ENCODE measurements at regions not wholly inside any gene's neighbourhood (a gene's known extent, or its start where the extent isn't known, plus 50 kb on each side); places are given as distances from the start of the nearest gene placed in this dataset.
"Not testable (repeated sequence)": the region's sequence is repeated elsewhere in the genome, so short reads cannot be mapped to it uniquely, and the experiment has no call there.

DNA sequence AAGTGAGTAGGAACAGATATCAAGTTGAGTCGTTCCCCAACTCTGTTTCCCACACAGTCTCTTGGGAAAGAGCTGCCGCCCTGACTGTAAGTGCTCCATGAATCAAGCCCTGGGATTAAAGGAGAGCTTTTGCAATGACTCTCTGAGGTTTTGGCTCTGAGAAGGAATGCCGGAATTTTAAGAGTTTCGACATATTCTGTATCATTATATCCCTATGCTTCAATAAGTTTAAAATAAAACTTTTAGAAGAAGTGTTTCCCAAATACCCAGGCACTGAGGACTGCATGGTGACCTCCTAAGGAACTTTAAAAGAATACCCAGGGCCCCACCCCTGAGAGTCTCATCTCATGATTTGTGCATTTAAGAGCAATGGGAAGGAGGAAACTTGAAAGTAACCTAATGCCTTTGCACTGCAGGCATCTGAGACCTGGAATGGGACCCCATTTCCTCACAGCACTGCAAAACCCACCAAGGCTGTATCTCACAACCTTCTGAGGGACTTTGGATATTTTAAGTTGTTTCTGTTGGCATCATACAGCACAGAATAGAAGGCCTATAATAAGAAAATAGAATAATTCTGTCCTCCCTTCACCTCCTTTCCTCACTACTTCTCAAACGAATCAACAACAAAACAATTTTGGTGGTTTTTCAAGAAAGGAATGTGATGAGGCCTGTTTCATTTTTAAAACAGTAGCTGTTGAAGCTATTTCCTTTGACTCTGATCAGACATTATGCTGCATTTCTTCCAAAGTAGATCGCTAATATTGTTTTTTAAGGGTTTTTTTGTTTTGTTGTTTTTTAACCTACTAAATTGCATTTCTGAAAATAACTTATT lies 121.2 kb downstream of the GASK1B start:
- no peak for DNase-seq

DNA sequence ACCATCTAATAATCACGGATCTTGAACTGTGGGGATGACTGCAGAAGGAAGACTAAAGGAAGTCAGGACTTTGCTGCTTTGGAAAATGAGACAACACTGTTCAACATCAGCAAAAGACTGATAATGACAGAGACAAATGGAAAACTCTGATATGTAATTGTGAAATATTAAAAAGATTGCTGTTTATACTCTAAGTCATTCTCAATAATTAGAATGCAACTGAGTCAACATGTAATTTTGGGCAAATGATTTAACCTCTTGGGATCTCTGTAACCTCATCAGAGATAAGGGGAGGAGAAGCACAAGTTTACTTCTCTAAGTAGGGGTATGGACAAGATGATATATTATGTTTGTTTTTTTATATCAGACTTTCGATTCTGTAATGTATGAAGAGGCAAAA lies 121.9 kb downstream of the GASK1B start:
- DNase-seq: no peak

DNA sequence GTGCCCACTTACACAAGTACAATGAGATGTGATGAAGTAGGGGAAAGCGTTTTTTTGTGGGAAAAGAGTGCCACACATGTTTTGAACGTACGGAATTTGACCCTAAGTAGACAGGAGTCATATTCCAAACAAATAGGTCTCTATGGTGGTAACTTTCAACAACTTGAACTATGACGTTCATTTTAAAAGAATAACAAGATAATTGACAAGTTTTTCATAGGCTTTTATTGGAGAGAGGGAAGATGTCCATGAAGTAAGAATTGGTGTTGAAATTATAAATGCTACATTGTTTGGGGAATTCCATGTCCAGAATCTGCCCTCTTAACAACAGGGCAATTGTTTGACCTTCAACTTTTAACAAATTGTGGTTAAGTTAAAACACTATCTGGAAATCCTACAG lies 126.5 kb downstream of the GASK1B start:
- no peak for DNase-seq

DNA sequence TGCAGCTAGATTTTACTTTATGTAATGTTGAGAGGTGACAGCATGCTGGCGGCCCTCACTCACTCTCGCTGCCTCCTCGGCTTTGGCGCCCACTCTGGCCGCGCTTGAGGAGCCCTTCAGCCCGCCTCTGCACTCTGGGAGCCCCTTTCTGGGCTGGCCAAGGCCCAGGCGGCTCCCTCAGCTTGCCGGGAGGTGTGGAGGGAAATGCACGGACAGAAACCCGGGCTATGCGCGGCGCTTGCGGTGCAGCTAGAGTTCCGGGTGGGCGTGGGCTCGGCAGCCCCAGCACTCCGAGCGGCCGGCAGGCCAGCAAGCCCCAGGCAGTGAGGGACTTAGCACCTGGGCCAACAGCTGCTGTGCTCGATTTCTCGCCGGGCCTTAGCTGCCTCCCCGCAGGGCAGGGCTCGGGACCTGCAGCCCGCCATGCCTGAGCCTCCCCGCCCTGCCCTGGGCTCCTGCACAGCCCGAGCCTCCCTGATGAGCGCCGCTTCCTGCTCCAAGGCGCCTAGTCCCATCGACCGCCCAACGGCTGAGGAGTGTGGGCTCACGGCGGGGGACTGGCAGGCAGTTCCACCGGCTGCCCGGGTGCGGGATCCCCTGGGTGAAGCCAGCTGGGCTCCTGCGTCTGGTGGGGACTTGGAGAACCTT lies 128.7 kb downstream of the GASK1B start:
- DNase-seq: no peak

DNA sequence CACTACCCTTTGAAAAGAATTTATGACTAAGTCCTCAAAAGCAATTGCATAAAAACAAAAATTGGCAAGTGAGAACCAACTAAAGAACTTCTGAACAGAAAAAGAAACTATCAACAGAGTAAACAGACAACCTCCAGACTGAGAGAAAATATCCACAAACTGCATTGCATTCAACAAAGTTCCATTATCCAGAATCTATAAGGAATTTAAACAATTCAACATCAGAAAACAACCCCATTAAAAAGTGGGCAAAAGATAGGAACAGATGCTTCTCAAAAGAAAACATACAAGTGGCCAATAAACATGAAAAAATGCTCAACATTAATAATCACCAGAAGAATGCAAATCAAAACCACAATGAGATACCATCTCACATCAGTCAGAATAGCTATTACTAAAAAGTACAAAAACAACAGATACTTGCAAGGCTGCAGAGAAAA lies 130.2 kb downstream of the GASK1B start:
- DNase-seq: no peak

DNA sequence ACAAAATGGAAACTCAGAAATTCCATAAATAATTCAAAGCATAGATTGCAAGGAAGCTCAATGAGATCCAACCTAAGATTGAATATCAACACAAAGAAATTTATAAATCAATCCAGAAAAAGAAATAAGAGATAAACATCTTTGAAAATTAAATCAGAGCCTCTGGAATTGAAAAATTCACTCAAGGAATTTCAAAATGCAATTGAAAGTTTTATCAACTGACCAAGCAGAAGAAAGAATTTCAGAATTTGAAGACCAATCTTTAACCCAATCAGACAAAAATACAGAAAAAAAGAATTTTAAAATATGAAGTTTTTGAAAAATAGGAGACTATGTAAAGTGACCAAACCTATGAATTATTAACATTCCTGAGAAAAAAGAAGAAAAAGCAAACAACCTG lies 134.1 kb downstream of the GASK1B start:
- DNase-seq: no peak

DNA sequence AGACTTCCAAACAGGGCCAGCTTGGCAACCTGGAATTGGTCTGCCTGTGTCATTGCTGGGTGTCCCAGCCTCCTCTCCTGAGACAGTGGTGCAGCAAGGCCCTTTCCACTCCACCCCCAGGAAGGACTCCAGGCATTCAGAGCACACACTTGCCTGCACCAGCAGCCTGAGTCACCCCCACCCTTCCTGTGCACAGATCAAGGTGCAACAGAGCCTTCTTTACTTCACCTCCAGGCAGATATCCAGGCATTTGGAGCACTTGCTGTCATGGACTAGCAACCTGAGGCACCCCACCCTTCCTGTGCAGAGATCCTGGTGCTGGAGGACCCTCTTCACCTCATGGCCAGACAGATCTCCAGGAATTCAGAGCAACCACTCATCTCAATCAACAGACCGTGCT lies 135.8 kb downstream of the GASK1B start:
- no peak for DNase-seq

DNA sequence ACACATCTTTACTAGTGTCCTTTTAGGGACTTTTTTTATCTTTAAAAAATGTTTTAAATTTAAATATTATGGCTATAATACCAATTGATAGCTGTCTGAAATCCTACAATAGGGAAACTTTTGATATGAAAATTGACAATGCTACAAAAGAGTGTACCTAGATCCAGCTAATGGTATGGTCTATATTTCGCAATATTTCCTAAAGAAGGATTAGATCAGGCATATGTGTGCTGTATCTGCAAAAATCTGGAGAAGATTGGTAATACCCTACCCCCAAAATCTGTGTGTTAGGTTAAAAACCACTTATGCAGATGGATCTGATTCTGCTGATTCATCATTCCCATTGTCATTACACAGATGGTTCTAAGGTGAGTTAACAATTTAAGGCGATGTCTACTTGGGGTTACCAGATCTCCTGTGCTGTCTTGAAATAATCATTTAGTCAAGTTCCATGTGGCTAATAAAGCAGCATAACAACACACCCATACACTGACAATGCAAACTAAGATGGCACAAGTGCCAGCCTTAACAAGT lies 137.1 kb downstream of the GASK1B start:
- DNase-seq: no peak

DNA sequence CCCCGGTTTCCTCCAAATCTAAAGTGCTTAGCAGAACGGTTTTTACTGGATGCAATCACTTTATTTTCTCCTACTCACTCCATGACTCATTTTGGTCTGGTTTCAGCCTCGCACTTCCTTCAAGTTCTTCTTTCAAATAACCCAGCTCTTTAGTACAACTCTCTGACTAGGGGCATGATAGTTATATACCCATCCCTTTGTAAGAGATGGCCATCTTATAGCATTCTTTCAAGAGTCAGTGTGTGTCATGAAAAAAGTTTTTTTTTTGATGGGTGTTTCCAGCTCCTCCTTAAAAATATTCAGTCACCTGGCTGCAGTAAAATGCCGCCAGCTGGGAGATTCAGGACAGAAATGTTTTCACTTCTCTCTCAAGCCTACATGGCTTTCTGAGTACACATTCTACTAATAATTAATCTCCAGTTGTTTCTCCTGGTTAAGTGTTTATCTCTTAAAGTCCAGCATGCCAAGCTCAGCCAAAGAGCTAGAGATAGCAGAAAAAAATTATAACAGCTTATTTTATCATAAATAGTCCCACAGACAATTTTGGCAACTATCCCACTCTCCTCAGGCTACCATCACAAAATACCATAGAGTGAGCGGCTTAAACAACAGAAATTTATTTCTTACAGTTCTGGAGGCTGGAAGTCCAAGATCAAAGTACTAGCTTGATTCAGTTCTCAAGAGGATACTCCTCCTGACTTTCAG lies 139.3 kb downstream of the GASK1B start:
- peak; percentile 81 to 84 for DNase-seq

DNA sequence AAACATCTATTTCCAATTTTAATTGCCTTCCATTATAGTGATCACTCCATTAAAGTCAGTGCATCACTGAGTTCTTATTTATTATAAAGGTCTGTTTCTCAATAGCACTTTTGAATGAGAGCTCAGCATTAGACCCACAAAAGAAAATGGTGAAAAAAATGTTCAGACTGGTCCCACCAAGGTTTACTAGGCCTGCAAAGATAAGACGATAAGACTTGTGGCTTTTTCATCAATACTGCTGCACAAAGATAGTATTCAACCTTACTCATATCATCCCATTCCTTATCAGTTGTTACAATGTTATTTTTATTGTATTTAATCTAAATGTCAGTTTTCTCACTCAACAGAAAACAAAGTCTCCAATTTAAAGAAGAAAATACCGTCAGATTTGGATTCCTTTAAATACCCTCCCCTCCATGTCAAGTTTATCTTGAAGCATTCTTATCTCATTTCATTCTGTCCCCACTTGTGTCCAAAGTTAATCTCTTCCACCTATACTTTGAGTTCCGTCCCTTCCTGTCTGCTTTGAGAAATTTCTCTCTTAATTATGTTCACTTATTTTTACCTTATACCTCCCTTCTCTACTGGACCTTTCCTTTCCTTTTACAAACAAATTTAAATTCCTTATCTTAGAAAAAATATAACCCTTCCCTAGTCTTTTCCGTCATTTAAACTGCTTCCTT lies 140.0 kb downstream of the GASK1B start:
- DNase-seq: no peak

DNA sequence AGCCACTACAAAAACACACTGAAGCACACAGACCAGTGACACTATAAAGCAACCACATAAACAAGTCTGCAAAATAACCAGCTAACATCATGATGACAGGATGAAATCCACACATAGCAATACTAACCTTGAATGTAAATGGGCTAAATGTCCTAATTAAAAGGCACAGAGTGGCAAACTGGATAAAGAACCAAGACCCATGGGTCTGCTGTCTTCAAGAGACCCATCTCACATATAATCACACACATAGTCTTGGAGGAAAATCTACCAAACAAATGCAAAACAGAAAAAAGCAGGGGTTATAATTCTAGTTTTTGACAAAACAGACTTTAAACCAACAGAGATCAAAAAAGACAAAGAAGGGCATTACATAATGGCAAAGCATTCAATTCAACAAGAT lies 144.4 kb downstream of the GASK1B start:
- DNase-seq: not testable (repeated sequence)

DNA sequence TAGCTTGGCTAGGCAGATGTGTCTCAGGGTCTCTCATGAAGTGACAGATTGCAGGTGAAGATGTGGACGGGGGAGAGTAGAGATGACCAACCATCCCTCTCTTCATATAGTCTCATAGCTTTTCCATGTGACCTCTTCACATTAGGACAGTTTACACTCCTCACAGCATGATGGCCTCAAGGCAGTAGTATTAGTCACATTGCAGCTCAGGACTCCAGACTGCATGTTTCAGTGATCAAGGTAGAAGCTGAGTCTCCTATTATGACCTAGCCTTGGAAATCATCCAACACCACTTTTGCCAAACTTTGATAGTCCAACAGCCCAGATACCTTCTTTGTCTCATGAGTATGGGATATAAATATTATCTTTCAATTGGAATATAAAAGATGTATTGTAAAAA lies 147.7 kb downstream of the GASK1B start:
- DNase-seq: no peak

DNA sequence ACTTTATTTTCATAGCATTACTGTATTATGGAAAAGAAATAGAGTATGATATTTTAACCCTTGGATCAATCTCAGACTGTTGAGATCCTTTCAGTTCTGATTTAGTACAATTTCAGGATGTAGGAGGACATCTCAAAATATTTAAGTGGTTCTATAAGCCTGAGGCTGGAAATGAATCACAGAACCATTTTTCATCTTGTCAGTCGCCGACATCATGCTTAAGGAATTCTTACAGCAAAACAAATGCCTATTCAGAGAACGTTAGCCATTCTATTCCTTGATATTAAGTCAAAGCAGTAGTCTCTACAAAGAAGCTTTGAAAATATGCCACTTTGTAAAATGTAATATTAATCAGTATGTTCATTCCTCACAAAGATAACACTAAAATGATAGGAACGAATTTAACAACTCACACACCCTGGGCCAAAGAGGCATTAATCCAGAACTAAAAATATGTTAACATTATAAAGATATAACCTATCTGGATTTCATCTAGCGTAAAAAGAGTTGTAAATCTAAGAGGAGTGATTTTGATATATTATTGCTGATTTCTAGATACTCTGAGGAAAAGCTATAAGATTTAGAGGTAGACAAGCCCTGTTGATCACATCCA lies 152.0 kb downstream of the GASK1B start:
- no peak for DNase-seq

DNA sequence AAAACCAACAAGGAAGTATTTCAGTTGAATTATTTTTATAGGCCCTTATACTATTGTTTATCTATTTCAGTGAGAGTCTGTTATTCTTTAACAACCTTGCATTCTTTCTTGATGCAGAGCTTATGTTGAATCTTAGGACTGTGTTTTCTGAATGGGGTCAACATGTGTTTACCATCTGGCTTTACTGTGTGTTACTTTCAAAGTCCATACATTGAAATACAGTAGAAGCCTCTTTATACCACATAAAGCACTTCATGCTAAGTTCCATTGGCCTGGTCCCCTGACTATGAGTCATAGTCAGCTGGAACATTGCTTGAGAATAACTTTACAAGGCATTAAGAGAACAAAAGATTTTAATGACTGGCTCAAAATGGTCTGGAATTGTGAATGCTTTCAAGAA lies 152.6 kb downstream of the GASK1B start:
- DNase-seq: peak; percentile 81 to 91

DNA sequence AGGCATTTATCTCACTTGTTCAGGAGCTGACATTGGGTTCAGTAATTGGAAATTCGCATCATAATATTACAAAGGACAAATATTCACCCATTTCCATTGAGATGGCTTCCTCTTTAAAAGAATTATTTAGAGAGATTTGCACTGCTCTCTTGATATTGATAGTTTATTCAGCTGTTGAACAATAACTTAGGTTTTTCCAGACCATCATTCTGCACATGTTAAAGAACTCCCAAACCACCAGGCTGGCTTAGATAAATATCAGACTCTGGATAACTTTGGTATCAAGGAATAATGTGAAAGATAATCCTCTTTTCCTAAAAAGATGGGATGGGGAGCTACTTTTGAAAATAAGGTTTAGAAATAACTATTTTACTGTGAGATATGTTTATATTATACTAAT lies 154.0 kb downstream of the GASK1B start:
- no peak for DNase-seq

DNA sequence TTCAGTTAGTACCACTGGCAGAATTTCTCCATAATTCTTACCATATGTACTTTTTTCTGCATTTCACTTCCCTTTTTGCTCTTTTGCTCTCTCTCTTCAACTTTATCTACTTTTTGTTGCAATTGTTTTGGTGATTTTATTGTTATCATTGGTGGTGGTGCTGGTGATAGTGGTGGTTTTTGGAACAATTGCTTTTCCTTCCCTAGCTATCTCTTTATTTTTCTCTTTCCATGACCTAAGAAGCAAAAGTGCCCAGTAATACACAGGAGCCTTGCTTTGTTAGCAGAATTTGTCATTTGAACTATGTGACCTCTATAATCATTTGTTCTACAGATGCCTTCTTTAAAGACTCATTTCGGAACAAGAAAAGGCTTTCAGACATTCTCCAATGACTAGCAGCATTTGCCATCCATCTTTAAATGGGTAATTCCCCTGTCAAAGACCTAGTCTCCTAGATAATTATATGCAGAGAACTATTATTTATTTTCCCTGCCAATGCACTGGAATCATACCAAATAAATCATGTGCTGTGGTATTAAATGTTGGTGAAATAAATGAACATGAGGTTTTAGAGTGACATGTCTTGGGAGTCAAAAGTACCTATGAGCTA lies 154.5 kb downstream of the GASK1B start:
- DNase-seq: peak in 1 of 2 donors; percentile 52

DNA sequence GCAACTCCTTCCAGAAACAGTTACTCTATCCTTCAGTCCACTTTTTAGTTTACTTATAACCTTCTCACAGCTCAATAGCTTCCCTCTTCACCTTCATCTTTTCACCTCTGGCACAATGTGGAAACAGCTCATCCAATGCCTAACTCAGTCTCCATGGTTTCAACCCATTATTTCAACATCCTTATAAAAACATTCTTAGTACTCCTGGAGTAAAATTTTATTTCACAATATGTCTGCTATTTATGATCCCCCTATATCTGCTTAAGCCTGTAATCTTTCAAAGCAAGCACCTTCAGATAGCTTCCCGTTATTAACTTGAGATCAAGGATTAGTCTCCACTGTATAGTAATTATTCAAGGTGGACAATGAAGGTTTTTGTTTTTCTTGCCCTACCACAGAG lies 156.3 kb downstream of the GASK1B start:
- DNase-seq: no peak

DNA sequence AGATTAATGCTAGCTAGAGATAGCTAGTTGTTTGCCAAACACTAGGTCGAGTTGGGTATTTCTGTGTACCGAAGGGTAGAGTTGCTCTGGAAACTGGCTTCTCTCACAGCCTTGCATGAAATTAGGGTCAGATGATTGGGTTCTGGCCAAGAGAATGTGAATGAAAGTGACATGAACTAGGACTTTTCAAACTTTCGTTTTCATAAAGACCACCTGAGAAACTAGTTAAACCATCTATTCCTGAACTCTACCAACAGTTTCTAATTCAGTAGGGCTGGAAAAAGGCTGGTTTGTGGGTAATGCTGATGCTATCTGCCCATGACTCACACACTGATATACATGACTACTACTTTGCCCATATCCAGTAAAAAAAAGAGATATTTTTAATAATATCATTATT lies 157.6 kb downstream of the GASK1B start:
- DNase-seq: no peak

DNA sequence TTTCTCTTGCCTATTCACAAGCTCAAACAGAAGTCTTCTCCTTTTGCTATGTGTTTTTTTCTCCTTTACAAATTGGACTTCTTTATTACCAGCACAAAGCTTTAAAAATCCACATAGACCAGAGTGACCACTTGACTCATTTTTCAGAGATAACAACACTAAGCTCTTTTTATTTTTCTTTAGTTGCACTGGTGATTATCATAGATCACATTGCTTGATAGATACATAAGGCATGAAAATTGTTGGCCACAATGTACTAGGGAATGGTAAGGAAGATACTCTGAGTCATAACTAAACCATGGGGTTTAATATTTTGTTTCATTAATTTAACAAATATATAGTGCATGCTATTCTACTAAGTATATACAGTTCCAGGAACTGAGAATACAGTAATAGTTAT lies 159.0 kb downstream of the GASK1B start:
- DNase-seq: no peak

DNA sequence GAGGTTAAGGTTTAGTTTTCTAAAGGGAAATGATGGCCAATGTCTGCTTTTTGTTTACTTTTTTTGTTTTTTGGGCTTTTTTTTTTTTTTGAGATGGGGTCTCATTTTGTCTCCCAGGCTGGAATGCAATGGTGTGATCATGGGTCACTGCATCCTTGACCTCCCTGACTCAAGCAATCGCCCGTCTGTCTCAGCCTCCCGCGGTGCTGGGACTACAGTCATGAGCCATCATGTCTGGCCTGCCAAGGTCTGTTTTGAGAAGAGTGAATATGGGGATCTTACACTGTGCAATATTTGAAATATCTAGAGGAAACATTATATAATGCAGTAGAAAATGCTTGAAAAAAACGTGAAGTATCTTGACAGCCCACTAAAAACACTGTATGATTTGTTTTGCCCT lies 162.5 kb downstream of the GASK1B start:
- peak in 1 of 2 donors; percentile 63 for DNase-seq

DNA sequence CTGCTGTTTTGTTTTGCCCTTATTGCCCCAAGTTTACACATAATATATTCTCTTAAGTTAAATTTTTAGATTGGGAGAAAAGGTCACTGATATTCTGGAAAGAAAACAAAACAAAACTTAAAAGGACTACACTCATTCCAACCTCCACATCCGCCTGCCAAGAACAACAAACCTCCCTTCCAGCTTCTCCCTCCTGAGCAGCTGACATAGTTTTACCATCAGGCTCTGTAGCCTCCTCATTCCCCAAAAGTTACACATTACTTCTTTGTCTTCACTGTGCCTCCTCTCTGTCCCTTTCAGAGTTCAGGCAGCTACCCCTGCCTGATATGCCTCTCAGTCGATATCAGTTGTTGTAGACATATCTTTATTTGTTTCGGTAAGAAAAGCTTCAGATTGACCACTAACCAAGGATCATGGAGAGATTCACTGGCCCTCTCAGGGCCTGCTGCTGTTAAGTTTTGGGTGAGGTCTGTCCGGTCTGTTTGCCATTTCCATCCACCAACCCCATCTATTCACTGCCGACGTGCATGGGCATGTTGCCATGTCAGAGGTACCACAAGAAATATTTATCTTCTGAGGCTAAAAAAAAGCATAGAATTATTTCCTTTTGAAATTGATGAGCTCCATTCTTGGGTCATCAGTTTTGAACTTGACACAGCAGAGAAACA lies 164.1 kb downstream of the GASK1B start:
- DNase-seq: no peak

Data from inflammatory macrophage (primary cell).